Thyroid gland (tissue), 4 donors: ENCODE measurements at regions not wholly inside any gene's neighbourhood (a gene's known extent, or its start where the extent isn't known, plus 50 kb on each side); places are given as distances from the start of the nearest gene placed in this dataset.

Source experiments
- DNase-seq, 2 donors: peaks; one replicate each; pipeline ENCODE4 v3.0.0-alpha.2; 2019
- H3K27ac ChIP-seq, 3 donors: fragments of 200-600 bp; sonication (generic); 1 replicate in 2 of 3; 2 replicates in 1 of 3; pipeline ENCODE4 v1.5.1; 2016 to 2019; ENCODE audit warnings: mild to moderate bottlenecking in 1 of 3, moderate library complexity in 1 of 3
- H3K27me3 ChIP-seq: fragments of 200-600 bp; sonication (generic); one replicate; pipeline ENCODE4 v1.5.1; 2019
- H3K36me3 ChIP-seq, 2 donors: fragments of 200-600 bp; sonication (generic); one replicate each; pipeline ENCODE4 v1.5.1; 2016 to 2019
- H3K4me1 ChIP-seq, 2 donors: fragments of 200-600 bp; sonication (generic); one replicate each; pipeline ENCODE4 v1.5.1; 2017 to 2019
- H3K4me3 ChIP-seq, 3 donors: fragments of 200-600 bp; sonication (generic); replicated peaks in 1 of 3; 1 replicate in 2 of 3; 2 replicates in 1 of 3; pipeline ENCODE4 v1.5.1; 2016; ENCODE audit warnings: mild to moderate bottlenecking in 1 of 3
- H3K9me3 ChIP-seq: fragments of 200-600 bp; sonication (generic); one replicate; pipeline ENCODE4 v1.5.1; 2017
- POLR2A ChIP-seq, 2 donors: fragments of 450-650 bp; IDR thresholded peaks; one replicate each; pipeline ENCODE4 v1.6.1; 2017; ENCODE audit warnings: antibody characterized with exemption in 2 of 2, mild to moderate bottlenecking in 2 of 2, moderate library complexity in 1 of 2
- WGBS, 2 donors: methylation state at CpG; one replicate each; pipeline ENCODE4 v1.1.5; 2017; 5-methylcytosine and 5-hydroxymethylcytosine counted together
- intact Hi-C: fragments of 100-400 bp; cut with DNase I; formaldehyde crosslinking; loops from one replicate; pipeline ENCODE4 v1.15.1; 2023
- TF ChIP-seq, protein P1 (sequence below), 6 experiments: fragments of 200-600 bp in 3 of 6; fragments of 450-650 bp in 3 of 6; sonication (generic) in 3 of 6; IDR thresholded peaks; one replicate each; pipeline ENCODE4 v1.5.1; 2016 to 2019; ENCODE audit warnings: antibody characterized with exemption in 6 of 6, mild to moderate bottlenecking in 2 of 6, inconsistent platforms in 1 of 6, moderate library complexity in 1 of 6

DNA sequence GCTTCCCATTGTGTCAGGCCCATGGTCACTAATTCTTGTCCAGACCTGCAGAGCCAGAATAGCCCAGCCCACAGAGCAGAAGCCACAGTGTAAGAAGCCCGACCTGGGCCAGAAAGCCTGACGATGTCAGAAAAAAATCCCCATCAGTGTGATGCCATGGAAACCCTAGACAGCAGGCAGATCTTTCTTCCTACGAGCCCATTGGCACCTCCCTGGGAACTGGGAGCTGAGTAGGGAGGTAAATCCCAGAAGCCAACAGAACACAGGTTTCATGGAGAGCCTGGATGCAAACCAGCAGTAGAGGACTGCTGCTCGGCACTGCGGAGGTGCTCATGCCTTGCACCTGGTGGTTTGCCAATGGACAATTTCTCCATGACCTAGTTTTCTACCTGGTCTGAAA is 82.2 kb upstream of the SLC22A16 start:
- H3K4me3 ChIP-seq: no peak overlapping the region

DNA sequence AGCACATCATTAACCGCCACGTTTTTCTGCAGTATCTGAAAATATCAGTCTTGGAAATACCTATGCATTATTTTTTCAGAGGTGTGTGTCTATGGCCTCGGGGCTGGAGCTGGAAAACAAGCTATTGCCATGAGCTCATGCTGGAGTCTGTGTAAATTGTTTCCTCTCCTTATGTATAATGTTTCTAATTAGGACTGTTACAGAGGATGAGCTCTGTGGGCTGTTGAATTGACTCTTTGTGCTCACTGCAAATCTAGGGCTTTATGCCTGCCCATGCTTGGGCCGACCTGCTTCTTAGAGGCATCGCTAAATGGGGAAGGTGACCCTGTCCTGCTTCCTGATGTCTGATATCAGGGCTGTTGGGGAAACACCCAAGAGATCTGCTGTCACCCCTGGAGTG is 80.8 kb upstream of the SLC22A16 start:
- no peak overlapping the region for H3K4me3 ChIP-seq
- WGBS, 2 donors: 75 to 77% methylated on average over 5 of the region's 5 CpGs
- no peaks in the 10 kb centered on the region for H3K36me3 ChIP-seq
- DNase-seq: no peak
- H3K27me3 ChIP-seq: no peaks in the 10 kb centered on the region
- intact Hi-C loops: no loop called here
- H3K4me1 ChIP-seq: no peaks in the 10 kb centered on the region
- TF ChIP-seq, protein P1, sequence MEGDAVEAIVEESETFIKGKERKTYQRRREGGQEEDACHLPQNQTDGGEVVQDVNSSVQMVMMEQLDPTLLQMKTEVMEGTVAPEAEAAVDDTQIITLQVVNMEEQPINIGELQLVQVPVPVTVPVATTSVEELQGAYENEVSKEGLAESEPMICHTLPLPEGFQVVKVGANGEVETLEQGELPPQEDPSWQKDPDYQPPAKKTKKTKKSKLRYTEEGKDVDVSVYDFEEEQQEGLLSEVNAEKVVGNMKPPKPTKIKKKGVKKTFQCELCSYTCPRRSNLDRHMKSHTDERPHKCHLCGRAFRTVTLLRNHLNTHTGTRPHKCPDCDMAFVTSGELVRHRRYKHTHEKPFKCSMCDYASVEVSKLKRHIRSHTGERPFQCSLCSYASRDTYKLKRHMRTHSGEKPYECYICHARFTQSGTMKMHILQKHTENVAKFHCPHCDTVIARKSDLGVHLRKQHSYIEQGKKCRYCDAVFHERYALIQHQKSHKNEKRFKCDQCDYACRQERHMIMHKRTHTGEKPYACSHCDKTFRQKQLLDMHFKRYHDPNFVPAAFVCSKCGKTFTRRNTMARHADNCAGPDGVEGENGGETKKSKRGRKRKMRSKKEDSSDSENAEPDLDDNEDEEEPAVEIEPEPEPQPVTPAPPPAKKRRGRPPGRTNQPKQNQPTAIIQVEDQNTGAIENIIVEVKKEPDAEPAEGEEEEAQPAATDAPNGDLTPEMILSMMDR (IDR thresholded peaks at IDR 0.05): no peak
- no peak for TF ChIP-seq POLR2A (IDR thresholded peaks at IDR 0.05)
- no peaks in the 10 kb centered on the region for H3K9me3 ChIP-seq
- H3K27ac ChIP-seq: no peak overlapping the region

More for the DNA sequence above, 82.2 kb upstream of the SLC22A16 start:
- intact Hi-C loops: no loop called here
- Histone ChIP-seq H3K9me3 (no peaks in the 10 kb centered on the region), H3K27ac (no peak overlapping the region), H3K4me1 (no peaks in the 10 kb centered on the region), H3K36me3 (no peaks in the 10 kb centered on the region), H3K27me3 (no peaks in the 10 kb centered on the region)
- DNase-seq: peak; percentile 47 to 48
- WGBS, 2 donors: 31 to 58% methylated on average over 5 of the region's 5 CpGs
- TF ChIP-seq, protein P1 (IDR thresholded peaks at IDR 0.05): no peak
- TF ChIP-seq POLR2A (IDR thresholded peaks at IDR 0.05): no peak

DNA sequence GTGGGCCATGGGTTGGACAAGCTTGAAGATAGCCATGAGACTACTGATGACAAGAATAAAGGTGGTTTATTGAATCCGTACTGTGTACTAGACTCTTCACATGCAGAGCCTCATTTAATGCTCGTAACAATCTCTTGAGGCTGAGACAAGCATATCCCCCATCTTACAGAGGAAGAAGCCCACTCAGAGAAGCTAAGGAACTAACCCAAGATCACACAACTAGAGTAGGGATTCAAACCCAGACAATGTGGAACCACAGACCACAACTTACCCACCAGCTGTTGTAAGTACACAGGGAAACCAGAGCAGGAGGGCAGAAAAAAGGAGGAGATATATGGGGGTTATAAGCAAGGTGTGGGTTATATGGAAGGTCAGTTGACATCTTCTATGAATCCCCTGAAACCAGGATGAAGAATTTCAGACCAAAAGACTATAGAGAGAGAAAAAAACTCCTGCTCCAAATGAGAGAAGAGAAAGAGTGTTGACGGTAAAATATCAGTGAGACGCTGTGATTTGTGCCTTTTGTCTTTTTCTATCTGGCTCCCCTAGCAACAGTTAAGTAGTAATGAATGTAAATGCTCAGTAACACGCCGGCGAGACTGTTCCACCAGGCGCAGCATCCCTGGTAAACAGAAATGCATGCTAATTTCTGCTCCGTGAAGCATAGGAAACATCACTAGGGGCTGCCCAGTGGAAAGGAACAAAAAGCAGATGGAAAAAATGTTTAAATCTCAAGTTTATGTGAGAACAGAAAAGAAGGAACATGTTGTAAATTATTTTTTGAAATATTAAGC is 80.1 kb upstream of the SLC22A16 start:
- Histone ChIP-seq H3K36me3 (no peaks in the 10 kb centered on the region), H3K27me3 (no peaks in the 10 kb centered on the region), H3K4me1 (no peaks in the 10 kb centered on the region), H3K27ac (no peak overlapping the region), H3K4me3 (no peak overlapping the region), H3K9me3 (no peaks in the 10 kb centered on the region)
- DNase-seq: no peak
- intact Hi-C loops: no loop called here
- whole genome bisulfite sequencing, 2 donors: 89 to 92% methylated on average over 9 of the region's 9 CpGs
- TF ChIP-seq, protein P1 (IDR thresholded peaks at IDR 0.05): no peak
- no peak for TF ChIP-seq POLR2A (IDR thresholded peaks at IDR 0.05)

DNA sequence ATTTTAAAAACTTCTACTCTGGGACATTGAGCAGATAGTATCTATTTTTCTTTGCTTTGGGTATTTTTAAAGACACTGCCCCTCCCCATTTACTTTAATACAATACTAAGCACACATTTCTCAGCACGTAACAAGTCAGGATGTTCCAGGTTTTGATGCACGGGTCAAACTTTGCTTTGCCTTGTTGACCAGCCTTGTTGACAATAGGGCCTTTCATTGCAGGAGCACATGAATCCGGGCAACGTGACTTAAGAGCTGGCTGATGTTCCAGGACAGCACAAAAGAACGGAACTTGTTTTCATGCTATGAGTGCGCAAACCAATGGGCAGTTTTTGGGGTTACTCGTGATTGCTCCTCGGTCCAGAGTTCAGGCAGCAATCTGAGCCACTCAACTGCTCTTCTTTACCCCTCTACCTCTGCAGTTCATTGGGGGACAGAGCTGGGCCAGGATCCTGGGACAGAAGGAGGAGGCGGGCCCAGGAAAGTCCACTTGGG is 78.6 kb upstream of the SLC22A16 start:
- no peaks in the 10 kb centered on the region for H3K36me3 ChIP-seq
- intact Hi-C loops: no loop called here
- H3K27me3 ChIP-seq: no peaks in the 10 kb centered on the region
- no peak overlapping the region for H3K27ac ChIP-seq
- H3K4me1 ChIP-seq: no peaks in the 10 kb centered on the region
- H3K4me3 ChIP-seq: no peak overlapping the region
- WGBS, 2 donors: 81 to 87% methylated on average over 9 of the region's 9 CpGs
- H3K9me3 ChIP-seq: no peaks in the 10 kb centered on the region
- TF ChIP-seq POLR2A (IDR thresholded peaks at IDR 0.05): no peak
- no peak for DNase-seq

DNA sequence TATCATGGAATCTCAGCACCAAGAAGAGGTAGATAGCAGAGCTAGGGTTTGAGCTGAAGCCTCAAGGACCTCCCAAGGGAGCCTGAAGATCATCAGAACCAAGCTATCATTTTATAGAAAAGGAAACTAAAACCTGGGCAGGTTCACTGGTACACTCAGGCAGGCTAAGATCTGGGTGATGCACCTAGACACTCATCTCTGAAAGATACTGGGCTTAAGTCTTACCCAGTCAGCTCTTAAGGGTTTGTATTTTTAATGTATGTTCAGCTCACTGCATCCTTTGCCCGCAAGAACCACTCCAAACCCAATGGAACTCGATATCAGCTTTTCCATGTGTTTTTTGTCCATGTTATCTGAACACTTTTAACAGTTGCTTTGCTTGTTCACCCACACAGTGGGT is 78.0 kb upstream of the SLC22A16 start:
- no peaks in the 10 kb centered on the region for H3K27me3 ChIP-seq
- TF ChIP-seq, protein P1 (IDR thresholded peaks at IDR 0.05): no peak
- TF ChIP-seq POLR2A (IDR thresholded peaks at IDR 0.05): no peak
- H3K4me3 ChIP-seq: no peak overlapping the region
- no peaks in the 10 kb centered on the region for H3K4me1 ChIP-seq
- intact Hi-C loops: no loop called here
- no peak for DNase-seq
- H3K27ac ChIP-seq: no peak overlapping the region
- no peaks in the 10 kb centered on the region for H3K9me3 ChIP-seq
- no peaks in the 10 kb centered on the region for H3K36me3 ChIP-seq
- 70 to 72% methylated on average over 2 of the region's 2 CpGs for WGBS, 2 donors
